ENCODE measurements at regions not wholly inside any gene's neighbourhood (a gene's known extent, or its start where the extent isn't known, plus 50 kb on each side); places are given as distances from the start of the nearest gene placed in this dataset.
A peak's percentile ranks its signal among the peaks of the same experiment; 100 is the strongest.
"Not testable (repeated sequence)": the region's sequence is repeated elsewhere in the genome, so short reads cannot be mapped to it uniquely, and the experiment has no call there.

DNA sequence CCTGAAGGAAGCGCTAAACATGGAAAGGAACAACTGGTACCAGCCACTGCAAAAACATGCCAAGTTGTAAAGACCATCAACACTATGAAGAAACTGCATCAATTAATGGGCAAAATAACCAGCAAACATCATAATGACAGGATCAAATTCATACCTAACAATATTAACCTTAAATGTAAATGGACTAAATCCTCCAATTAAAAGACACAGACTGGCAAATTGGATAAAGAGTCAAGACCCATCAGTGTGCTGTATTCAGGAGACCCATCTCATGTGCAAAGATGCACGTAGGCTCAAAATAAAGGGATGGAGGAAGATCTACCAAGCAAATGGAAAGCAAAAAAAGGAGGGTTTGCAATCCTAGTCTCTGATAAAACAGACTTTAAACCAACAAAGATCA is 111.3 kb upstream of the PIK3R1 start:
- not testable (repeated sequence) for H3K36me3 Mint-ChIP-seq; H3K4me3 Mint-ChIP-seq; H3K27ac Mint-ChIP-seq; ATAC-seq (ENCODE audit: low read depth in 2 of 2); H3K4me1 Mint-ChIP-seq; H3K27me3 Mint-ChIP-seq; DNase-seq
- H3K9me3 Mint-ChIP-seq = peaks cover 5 to 18% (median 12%) of the 10 kb centered on the region in 7 donors

DNA sequence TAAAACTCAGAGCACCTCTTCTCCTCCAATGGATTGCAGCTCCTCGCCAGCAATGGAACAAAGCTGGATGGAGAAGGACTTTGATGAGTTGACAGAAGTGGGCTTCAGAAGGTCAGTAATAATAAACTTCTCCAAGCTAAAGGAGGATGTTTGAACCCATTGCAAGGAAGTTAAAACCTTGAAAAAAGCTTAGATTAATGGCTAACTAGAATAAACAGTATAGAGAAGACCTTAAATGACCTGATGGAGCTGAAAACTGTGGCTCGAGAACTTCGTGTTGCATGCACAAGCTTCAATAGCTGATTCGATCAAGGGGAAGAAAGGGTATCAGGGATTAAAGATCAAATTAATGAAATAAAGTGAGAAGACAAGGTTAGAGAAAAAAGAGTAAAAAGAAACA is 112.3 kb upstream of the PIK3R1 start:
- not testable (repeated sequence) for H3K4me1 Mint-ChIP-seq; H3K36me3 Mint-ChIP-seq; DNase-seq; H3K4me3 Mint-ChIP-seq; ATAC-seq (ENCODE audit: low read depth in 2 of 2); H3K27me3 Mint-ChIP-seq
- peak overlapping the region in 1 of 6 donors; percentile 49 for H3K27ac Mint-ChIP-seq
- peaks cover 8 to 18% (median 13%) of the 10 kb centered on the region in 7 donors for H3K9me3 Mint-ChIP-seq

DNA sequence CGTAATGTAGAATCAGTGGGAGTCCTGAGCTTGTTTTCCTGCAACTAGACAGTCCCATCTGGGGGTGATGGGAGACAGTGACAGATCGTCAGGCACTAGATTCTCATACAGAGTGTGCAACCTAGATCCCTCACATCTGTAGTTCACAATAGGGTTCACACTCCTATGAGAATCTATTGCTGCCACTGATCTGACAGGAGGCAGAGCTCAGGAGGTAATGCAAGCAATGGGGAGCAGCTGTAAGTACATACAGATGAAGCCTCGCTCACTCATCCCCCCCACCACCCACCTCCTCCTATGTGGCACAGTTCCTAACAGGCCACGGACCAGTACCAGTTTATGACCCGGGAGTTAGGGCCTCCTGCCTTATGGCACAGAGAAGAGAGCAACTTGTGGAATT is 116.2 kb upstream of the PIK3R1 start:
- peaks cover 4 to 21% (median 13%) of the 10 kb centered on the region in 7 donors for H3K9me3 Mint-ChIP-seq
- DNase-seq (no peak), ATAC-seq (ENCODE audit: low read depth in 2 of 2) (no peak)
- H3K27ac Mint-ChIP-seq = no peak overlapping the region
- H3K27me3 Mint-ChIP-seq = peaks cover 0 to 8% (median 0%) of the 10 kb centered on the region in 3 donors
- peaks cover 0 to 8% of the 10 kb centered on the region in 2 donors for H3K36me3 Mint-ChIP-seq
- H3K4me3 Mint-ChIP-seq = no peak overlapping the region
- no peaks in the 10 kb centered on the region for H3K4me1 Mint-ChIP-seq

DNA sequence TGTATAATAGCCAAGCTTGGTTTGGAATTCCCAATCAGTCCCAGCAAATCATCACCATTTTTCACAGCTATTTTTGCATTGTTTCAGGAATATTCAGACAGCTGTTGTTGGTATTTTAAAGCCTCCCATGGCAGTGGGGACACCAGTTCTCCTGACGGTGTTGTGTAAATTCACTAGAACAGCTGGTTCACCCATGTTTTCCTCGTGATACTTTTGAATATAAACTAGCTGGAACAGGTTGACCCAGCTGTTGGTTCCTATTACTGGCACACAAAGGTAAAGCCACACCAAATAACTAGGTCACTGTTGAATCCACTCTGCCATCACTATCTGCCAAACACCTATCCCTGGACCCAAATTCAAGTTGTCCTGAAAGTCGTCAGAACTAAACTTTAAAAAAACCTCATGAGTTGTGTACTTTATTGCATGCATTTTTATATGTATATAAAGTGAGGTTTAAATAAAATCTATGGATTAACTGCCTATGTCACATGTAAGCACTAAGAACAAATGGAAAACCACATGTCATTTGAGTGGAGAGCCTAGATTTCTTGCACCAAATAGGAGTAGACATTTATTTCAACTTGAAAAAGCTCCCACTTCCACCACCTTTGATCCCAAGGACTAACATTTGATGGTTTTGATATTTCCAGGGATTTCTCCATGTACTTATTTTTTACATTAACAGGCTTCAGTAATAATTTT is 121.9 kb upstream of the PIK3R1 start:
- Mint-ChIP-seq H3K4me3 (no peak overlapping the region), H3K27ac (no peak overlapping the region), H3K36me3 (no peaks in the 10 kb centered on the region), H3K27me3 (no peaks in the 10 kb centered on the region), H3K9me3 (peaks cover 4 to 20% (median 8%) of the 10 kb centered on the region in 7 donors), H3K4me1 (no peaks in the 10 kb centered on the region)
- ATAC-seq (ENCODE audit: low read depth in 2 of 2) = no peak
- DNase-seq = no peak

DNA sequence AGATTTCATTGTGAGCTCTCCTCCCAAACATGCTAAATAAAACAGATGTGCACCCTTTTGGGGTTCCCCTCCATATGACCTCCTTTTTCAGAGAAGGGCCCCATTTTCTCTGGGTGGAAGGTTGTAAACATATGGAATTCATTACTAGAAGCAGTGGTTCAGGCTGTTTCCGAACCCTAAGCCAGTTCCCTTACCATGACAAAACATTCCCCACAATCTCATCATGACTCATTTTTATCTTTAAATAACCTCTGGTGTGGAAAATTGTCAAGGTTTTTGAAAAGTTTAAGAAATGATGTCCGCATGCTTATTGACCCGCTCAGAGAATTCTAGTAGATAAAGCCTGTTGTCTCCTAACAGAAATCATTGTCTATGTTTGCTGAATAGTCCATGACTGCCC is 127.3 kb upstream of the PIK3R1 start:
- DNase-seq (no peak), ATAC-seq (ENCODE audit: low read depth in 2 of 2) (no peak)
- no peaks in the 10 kb centered on the region for H3K36me3 Mint-ChIP-seq
- H3K4me3 Mint-ChIP-seq = no peak overlapping the region
- H3K9me3 Mint-ChIP-seq = peaks cover 0 to 6% (median 3%) of the 10 kb centered on the region in 7 donors
- no peak overlapping the region for H3K27ac Mint-ChIP-seq
- peaks cover 0 to 6% (median 0%) of the 10 kb centered on the region in 3 donors for H3K4me1 Mint-ChIP-seq
- H3K27me3 Mint-ChIP-seq = no peaks in the 10 kb centered on the region

DNA sequence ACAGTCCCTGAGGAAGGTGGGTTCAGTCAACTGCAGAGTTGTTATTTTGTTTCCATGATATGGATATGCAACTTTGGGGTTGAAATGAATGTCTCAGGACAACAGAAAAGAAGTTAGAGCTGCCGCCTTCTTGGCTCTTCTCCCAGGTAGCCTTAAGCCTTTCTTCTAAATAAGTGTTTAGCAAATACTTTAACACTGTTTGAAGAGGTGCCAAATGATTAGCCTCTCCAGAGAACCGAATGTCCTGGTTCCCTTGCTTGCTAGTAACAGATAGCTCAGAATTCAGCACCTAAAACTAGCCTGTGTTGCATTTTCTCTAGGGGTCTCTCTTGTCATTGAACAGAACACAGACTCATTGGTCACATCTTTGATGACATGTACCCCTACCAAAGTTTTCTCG is 127.7 kb upstream of the PIK3R1 start:
- DNase-seq = no peak
- no peak overlapping the region for H3K4me3 Mint-ChIP-seq
- ATAC-seq (ENCODE audit: low read depth in 2 of 2) = no peak
- peaks cover 0 to 6% (median 3%) of the 10 kb centered on the region in 7 donors for H3K9me3 Mint-ChIP-seq
- no peaks in the 10 kb centered on the region for H3K36me3 Mint-ChIP-seq
- no peaks in the 10 kb centered on the region for H3K27me3 Mint-ChIP-seq
- H3K27ac Mint-ChIP-seq = no peak overlapping the region
- peaks cover 0 to 6% (median 0%) of the 10 kb centered on the region in 3 donors for H3K4me1 Mint-ChIP-seq

DNA sequence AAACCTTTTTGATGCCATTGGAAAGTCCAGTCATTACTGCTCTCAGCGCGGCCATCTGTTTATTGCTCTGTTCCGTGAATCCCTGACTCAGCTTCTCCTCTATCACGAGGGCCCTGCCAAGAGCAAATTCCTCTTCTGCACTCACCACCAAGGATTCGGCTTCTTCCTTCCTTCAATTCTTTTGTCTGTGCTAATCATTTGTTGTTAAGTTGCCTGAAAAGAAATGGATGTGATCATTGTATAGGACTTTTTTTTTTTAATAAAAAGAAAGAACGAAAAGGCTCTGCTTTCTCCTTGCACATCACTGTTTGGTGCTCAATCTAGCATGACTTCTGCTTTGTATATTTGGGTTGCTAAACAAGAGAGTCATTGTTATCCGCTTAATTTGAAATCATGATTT is 128.7 kb upstream of the PIK3R1 start:
- Mint-ChIP-seq H3K36me3 (no peaks in the 10 kb centered on the region), H3K27me3 (no peaks in the 10 kb centered on the region), H3K9me3 (peaks cover 0 to 6% (median 3%) of the 10 kb centered on the region in 7 donors), H3K27ac (no peak overlapping the region), H3K4me3 (no peak overlapping the region), H3K4me1 (peaks cover 0 to 6% (median 0%) of the 10 kb centered on the region in 3 donors)
- DNase-seq (no peak), ATAC-seq (ENCODE audit: low read depth in 2 of 2) (no peak)

DNA sequence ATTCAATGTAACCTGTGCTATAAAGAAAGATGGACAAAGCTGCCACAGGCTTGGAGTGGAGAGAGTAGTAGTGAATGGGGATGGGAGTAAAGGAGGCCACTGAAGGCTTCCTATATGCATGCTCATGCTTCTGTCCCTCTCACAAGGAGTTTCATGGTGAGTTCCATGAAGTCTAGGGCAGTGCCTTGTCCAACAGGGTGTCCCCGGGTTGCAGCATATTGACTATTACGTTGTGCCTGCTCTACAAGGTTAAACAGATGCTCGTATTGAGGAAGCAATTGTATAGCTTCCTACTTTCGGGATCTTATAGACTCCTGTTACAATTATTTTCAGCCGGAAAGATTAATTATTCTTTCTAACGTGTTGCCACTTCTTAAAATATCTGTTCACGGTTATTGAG is 129.1 kb upstream of the PIK3R1 start:
- no peaks in the 10 kb centered on the region for H3K36me3 Mint-ChIP-seq
- ATAC-seq (ENCODE audit: low read depth in 2 of 2) = no peak
- peaks cover 0 to 6% (median 3%) of the 10 kb centered on the region in 7 donors for H3K9me3 Mint-ChIP-seq
- no peak for DNase-seq
- H3K27ac Mint-ChIP-seq = no peak overlapping the region
- peaks cover 0 to 6% (median 0%) of the 10 kb centered on the region in 3 donors for H3K4me1 Mint-ChIP-seq
- no peak overlapping the region for H3K4me3 Mint-ChIP-seq
- H3K27me3 Mint-ChIP-seq = no peaks in the 10 kb centered on the region

DNA sequence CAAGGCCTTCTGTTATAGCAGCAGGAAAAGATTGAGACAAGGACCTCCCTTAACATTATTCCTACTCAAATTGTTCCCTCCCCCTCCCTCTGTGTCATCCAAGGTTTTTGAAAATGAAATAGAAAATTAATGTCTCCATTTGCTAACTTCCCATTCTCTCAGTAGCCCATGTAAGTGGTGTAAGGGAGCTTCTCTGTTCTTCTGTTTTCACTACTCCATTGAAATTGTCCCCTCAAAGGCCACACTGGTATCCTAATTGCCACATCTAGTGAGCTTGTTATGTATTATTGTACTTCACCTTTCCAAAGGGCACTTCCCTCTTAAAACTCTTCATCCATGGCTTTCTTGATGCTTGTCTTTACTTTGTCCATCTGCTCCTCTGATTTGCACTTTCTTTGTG is 131.2 kb upstream of the PIK3R1 start:
- Mint-ChIP-seq H3K27ac (no peak overlapping the region), H3K4me1 (peaks cover 0 to 6% (median 0%) of the 10 kb centered on the region in 3 donors), H3K27me3 (no peaks in the 10 kb centered on the region), H3K4me3 (no peak overlapping the region), H3K36me3 (no peaks in the 10 kb centered on the region), H3K9me3 (peaks cover 0 to 3% (median 0%) of the 10 kb centered on the region in 7 donors)
- DNase-seq (no peak), ATAC-seq (ENCODE audit: low read depth in 2 of 2) (no peak)

DNA sequence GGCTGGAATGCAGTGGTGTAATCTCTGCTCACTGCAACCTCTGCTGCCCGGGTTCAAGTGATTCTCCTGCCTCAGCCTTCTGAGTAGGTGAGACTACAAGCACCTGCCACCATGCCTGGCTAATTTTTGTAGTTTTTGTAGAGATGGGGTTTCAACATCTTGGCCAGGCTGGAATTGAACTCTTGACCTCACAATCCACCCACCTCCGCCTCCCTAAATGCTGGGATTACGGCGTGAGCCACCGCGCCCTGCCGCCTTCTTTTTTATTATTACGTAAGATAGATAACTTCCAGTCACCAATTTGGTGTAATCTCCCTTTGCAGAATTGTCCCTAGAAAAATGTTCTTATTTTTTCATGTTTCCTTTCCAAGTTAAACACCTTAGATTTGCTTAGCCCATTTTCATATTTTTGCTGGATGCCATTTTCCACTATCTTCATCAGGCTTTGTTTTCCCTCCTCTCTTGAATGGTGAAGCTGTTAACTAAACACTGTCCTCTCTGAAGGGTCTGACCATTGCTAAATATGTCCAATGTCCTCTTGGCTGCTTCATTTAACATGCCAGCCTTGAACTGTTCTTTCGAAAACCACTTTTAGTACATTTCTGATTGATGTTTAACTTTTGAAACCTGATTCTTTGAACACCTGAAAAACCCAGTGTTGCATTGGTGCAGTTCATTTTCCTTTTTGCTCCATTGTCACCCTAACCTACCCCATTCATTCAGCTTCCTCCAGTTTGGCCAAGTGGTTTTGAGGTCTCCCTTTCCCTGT is 135.1 kb upstream of the PIK3R1 start:
- H3K4me1 Mint-ChIP-seq = no peaks in the 10 kb centered on the region
- no peaks in the 10 kb centered on the region for H3K9me3 Mint-ChIP-seq
- peak overlapping the region in 1 of 8 donors; percentile 5 for H3K4me3 Mint-ChIP-seq
- ATAC-seq (ENCODE audit: low read depth in 2 of 2) (no peak), DNase-seq (no peak)
- no peaks in the 10 kb centered on the region for H3K36me3 Mint-ChIP-seq
- H3K27me3 Mint-ChIP-seq = no peaks in the 10 kb centered on the region
- H3K27ac Mint-ChIP-seq = peak overlapping the region in 2 of 6 donors; percentile 44 to 52

DNA sequence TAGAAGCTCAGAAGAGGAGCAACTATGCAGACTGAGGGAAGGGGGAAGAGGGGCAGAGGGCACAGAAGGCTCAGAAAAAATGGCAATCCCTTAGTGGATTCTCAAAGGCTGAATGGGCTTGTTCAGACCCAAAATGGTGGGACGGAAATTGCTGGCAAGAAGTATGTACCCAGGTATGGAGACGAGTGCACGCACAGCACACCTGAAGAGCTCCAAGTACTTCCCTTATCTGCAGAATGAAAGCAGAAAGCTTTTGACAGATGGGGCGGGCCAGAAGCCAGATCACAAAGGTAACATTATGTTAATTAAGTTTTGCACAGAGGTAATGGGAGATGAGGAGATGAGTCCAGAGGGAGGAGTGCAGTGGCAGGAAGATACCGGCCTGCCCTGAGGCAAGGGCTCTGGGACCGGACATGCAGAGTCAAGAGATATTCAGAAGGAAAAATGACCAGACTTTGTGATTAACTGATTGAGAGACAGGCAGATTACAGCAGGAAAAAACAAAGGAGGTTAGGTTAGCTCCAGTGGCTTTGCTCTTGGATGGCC is 138.1 kb upstream of the PIK3R1 start:
- H3K27me3 Mint-ChIP-seq = no peaks in the 10 kb centered on the region
- H3K4me3 Mint-ChIP-seq = no peak overlapping the region
- H3K9me3 Mint-ChIP-seq = no peaks in the 10 kb centered on the region
- ATAC-seq (ENCODE audit: low read depth in 2 of 2) (no peak), DNase-seq (no peak)
- peak overlapping the region in 1 of 6 donors; percentile 27 for H3K27ac Mint-ChIP-seq
- no peaks in the 10 kb centered on the region for H3K4me1 Mint-ChIP-seq
- no peaks in the 10 kb centered on the region for H3K36me3 Mint-ChIP-seq

DNA sequence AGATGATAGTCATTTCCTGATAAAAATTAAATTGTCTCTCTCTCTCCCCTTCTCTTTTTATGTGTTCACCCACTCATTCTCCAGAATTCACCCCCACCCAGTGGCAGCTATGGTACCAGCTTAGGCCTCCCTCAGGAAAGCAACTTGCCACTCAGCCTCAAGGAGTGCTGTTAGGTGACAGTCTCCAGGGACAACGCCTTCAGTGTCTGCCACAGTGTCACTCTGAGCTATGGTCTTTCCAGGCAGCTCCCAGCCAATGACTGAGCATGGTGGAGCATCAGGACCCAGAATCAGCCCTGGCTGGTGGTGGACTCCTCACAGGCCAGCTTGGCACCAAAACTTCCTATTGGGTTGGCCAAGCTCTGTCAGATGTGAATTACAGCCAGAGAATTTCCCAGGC is 140.9 kb upstream of the PIK3R1 start:
- H3K9me3 Mint-ChIP-seq = no peaks in the 10 kb centered on the region
- no peaks in the 10 kb centered on the region for H3K36me3 Mint-ChIP-seq
- ATAC-seq (ENCODE audit: low read depth in 2 of 2) (no peak), DNase-seq (no peak)
- no peaks in the 10 kb centered on the region for H3K4me1 Mint-ChIP-seq
- H3K27ac Mint-ChIP-seq = peak overlapping the region in 1 of 6 donors; percentile 17
- no peaks in the 10 kb centered on the region for H3K27me3 Mint-ChIP-seq
- H3K4me3 Mint-ChIP-seq = no peak overlapping the region

DNA sequence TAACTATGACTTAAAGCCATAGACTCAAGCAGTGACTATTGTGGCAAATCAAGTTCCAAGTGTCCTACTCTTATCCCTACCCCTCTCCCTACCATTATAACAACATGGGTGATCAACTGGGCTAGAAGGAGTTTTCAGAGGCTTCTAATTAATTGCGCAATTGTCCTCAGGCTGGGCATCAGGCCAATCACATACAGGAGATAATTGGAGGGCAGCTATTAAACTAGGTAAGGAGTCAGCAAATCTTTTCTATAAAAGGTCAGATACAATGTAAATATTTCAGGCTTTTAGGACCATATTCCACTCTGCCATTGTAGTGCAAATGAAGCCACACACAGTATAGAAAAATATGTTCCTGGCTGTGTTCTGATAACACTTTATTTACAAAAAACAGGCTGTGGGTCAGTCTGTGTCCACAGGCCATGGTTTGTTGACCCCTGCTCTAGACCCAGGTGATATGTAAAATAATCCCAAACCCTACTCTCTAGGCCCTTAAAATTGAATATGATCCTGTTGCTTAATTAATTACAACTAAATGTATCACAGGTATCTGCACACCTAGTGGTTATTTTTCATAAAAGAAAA is 141.4 kb upstream of the PIK3R1 start:
- Mint-ChIP-seq H3K9me3 (no peaks in the 10 kb centered on the region), H3K4me3 (no peak overlapping the region), H3K27ac (peak overlapping the region in 1 of 6 donors; percentile 17), H3K27me3 (no peaks in the 10 kb centered on the region), H3K4me1 (no peaks in the 10 kb centered on the region), H3K36me3 (no peaks in the 10 kb centered on the region)
- ATAC-seq (ENCODE audit: low read depth in 2 of 2) = no peak
- no peak for DNase-seq

All from naive B cell (primary cell).